HG02678 (cell line): ENCODE measurements at regions not wholly inside any gene's neighbourhood (a gene's known extent, or its start where the extent isn't known, plus 50 kb on each side); places are given as distances from the start of the nearest gene placed in this dataset.

Experiments
- ATAC-seq: cut with Tn5 transposase; IDR thresholded peaks from one replicate; pipeline ENCODE4 v1.9.1; 2021; ENCODE audit warnings: mild to moderate bottlenecking, moderate library complexity; ENCODE audit not compliant: unreplicated experiment

DNA sequence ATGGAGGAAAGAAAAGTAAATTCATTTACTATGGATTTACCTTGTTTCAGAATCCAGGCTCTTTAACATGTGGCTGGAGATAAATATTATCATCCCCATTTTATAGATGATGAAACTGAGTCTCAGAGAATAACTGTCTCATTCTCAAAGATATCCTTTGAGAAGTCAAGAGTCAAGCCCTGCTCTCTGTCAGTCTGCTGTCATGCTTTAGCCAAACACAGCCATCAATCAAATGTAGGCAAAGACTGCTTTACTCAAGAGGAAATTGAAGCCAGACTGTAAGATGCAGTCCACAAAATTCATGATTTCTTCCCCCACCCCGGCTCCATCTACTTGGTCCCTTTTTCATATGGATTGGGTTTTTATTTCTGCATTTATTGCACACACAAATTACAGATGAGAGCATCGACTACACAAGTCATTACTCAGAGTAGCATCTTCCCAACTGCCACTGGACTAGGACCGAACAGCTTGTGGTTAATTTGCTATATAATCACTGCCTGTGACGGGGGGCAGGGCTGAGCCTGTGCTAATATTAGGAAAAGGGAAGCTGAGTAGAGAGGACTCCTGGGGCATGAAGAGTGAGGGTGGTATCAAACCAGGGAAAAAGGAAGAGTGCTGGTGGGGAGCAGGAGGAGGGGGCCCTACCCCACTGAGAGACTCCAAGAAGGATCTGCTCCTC is 102.7 kb upstream of the TOP1 start:
- no peak for ATAC-seq

DNA sequence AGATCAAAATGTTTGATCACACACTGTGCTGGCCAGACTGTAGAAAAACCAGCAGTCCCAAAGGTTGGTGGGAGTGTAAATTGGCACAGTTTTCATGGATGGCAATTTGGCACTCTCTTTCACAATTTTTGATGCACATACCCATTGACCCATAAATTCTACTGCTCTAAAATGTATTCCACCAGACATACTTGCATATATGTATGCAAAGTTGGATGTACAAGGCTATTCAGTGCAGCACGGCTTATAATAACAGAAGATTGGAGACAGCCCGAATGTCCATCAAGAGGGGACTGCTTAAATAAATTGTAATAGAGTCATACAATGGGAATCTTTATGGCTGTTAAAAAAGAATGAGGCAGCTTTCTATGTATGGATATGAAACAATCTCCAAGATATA is 101.7 kb upstream of the TOP1 start:
- ATAC-seq, result no peak

DNA sequence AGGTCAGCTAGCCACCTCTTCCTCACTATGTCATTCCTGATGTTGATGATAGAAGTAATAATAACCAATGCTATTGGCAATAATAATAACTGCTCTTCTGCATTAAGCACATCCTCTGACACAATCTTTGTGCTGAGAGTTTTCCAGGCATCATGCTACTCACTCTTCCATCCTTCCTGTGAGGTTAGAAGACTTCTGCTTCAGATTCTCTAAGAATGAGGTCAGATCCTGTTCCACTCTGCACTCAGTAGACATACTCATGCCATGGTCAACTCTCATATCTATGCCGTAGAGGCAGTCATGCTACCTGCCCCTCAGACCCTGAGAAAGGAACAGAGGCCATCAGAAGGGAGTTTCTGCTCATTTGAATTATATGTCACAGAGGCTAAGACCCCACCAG is 98.1 kb upstream of the TOP1 start:
- no peak for ATAC-seq

DNA sequence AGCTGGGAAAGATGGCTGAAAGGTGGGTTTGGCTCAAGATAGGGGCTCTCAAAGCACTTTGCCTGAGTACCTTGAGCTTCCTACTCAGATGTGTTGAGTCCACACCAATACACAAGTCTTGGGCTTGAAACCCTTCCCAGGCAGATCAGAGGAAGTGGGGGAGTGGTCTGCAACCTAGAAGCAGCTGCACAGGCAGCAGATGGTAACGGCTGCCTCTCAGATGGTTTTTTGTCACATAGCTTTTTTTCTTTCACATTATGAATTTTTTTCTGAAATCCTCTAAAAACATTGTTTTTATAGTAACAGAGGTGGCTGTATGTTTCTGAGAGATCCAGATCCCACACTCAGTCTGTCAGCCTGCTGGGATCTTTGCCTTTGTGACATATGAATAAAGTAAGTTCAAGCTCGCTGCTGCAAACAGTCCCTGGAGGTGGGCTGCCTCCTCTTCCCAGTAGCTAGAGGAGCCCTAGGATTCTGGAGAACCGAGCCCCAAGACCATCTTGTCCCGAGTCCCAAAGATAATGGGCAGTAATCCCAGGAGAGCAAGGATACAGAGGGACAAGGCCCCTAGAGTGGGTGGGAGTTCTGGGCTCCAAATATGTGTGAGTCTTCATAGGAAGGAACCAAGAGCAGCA is 97.1 kb upstream of the TOP1 start:
- ATAC-seq, result no peak

DNA sequence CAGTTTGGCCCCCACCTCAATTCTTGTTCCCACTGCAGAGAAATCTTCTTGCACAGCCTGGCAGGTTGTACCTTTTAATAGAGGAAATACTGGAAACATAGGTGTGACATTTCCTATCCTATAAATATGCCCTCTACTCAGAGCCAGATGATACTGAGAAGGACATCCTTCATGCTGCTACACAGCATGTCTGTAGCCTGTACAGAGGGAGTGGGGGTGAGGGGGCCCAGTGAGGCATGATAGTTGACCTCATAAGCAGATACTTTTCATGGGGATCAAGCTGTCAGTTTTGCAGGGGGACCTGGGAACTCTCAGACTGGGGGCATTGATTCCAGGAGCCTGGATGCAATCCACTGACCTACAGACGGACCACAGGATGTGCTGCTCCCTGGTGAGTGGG is 96.2 kb upstream of the TOP1 start:
- ATAC-seq, result no peak

- ATAC-seq, result no peak
Observed at GRCh38 chr20:40933758-40934157, 94.9 kb upstream of the TOP1 start.

GRCh38 chr20:40938020-40938419 is 90.6 kb upstream of the TOP1 start:
- no peak for ATAC-seq

GRCh38 chr20:40939667-40940066 is 89.0 kb upstream of the TOP1 start:
- no peak for ATAC-seq

- no peak for ATAC-seq
Observed at GRCh38 chr20:40941133-40941610, 87.5 kb upstream of the TOP1 start.

DNA sequence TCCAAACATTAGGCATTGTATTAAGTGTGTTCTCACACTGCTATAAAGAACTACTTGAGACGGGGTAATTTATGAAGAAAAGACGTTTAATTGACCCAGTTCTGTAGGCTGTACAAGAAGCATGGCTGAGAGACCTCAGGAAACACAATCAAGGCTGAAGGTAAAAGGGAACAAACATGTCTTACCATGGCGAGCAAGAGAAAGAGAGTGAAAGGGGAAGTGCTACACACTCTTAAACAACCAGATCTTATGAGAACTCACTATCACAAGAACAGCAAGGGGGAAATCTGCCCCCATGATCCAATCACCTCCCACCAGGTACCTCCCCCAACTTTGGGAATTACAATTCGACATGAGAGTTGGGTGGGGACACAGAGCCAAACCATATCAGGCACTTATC is 86.6 kb upstream of the TOP1 start:
- ATAC-seq, result no peak

DNA sequence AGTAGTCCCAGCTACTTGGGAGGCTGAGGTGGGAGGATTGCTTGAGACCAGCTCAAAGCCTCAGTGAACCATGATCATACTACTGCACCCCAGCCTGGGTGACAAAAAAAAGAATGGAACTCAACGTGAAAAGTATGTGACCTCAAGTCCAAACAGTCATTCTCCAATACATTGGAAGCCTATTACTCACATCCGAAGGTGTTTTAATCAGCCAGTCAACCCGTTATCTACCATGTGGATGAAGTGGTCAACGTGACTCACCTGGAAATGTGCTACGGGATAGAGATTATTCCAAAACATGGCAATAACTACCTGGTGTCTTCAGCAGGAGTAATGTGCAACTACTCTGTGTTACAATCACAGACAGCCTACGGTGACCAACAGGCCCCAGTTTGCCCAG is 85.8 kb upstream of the TOP1 start:
- no peak for ATAC-seq

GRCh38 chr20:40943591-40943990 is 85.0 kb upstream of the TOP1 start:
- ATAC-seq, result no peak

DNA sequence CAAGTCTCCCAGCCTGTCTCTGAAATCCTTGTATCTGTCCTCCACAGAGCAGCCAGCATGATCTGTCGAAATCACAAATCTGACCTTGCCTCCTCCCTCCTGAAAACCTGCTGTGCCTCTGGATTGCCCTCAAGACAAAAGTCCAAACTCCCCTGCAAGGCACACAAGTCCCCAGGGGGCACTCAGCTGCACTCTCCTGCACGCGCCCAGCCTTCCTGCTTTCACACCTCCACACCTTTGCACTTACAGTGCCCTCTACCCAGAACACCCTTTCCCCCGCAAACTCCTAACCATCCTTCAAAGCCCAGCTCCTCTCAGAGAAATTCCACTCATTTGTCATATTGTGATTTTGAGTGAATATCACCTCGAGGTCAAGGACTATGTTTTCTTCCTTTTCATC is 83.4 kb upstream of the TOP1 start:
- no peak for ATAC-seq

GRCh38 chr20:40945754-40946450 is 82.7 kb upstream of the TOP1 start:
- no peak for ATAC-seq

DNA sequence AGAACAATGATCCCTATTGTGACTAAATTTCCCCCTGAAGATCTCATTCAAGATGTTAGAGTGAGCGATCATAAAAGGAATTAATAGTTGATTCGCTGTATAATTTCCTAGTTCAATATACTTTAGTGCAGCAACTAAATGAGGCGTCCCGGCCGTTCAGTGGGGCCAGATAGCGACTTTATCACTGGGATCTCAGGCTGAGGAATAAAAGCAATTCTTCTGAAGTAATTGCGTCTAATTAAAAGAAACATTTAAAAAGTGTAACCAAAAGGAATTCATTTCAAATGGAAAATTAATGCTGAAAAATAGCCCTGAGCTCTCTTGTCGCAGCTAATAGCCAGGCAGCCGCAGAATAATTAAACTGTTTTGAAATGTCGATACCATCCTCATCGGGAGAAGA is 82.2 kb upstream of the TOP1 start:
- ATAC-seq, result no peak

DNA sequence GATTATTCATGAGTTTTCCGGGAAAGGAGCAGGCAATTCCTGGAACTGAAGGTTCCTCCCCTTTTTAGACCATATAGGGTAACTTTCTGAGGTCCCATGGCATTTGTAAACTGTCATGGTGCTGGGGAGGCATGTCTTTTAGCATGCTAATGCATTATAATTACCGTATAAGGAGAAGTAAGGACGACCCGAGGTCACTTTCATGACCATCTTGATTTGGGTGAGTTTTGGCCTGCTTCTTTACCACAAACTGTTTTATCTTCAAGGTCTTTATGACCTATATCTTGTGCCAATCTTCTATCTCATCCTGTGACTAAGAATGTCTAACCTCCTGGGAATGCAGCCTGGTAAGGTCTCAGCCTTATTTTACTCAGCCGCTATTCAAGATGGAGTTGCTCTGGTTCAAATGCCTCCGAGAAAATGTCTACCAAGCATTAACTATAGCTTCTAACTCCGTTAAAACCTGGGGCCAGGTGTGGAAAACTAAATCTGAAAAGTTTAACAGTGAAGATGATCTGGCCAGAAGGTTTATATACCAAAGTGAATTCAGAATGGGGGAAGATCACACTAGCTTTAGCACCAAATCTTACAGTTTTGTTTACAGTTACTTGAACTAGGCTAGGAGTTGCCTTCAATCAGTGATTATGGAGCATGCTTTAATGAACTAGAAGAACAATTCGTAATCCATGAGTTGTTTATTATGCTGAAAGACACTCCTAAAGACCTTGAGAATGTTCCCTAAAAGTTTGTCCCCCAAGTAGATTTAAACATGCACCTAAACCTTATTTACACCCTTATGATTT is 80.0 kb upstream of the TOP1 start:
- ATAC-seq, result no peak

GRCh38 chr20:40949346-40949745 is 79.3 kb upstream of the TOP1 start:
- no peak for ATAC-seq

GRCh38 chr20:40952136-40952535 is 76.5 kb upstream of the TOP1 start:
- ATAC-seq, result no peak

- ATAC-seq, result no peak
Observed at GRCh38 chr20:40953416-40953815, 75.2 kb upstream of the TOP1 start.

GRCh38 chr20:40953856-40954255 is 74.8 kb upstream of the TOP1 start:
- no peak for ATAC-seq

DNA sequence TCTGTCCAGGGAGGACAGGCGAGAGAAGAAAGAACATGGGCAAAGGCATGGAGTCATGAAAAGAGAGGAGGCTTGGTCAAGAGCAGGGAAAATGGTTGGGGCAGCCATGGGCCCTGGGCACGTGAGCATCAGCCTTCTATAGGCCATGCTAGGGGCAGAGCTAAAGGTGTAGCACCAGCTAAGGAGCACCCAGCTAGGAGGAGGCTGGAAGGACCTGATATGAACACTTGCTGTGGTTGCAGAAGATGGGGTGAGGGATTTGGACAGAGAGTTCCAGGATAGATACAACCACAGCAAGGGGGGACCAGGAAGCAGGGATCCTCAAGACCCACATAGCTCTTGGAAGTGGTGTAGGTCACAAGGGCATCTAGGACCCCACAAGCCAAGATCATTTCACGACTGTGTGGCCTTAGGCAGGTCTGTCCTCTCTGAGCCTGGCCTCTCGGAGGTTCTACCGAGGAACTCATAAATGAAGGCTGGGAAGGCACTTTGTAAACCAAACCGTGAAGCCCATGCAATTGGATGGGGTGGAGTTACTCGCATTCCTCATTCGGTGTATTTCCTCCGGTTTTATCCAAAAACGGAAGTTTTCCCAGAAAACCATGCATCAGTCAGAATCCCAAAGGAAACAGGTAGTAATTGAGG is 74.0 kb upstream of the TOP1 start:
- no peak for ATAC-seq
